ENCODE measurements at regions not wholly inside any gene's neighbourhood (a gene's known extent, or its start where the extent isn't known, plus 50 kb on each side); places are given as distances from the start of the nearest gene placed in this dataset.

- H3K36me3 ChIP-seq (ENCODE audit: insufficient read depth, low read length), result no peaks in the 10 kb centered on the region
- no peak overlapping the region for H3K4me2 ChIP-seq (ENCODE audit: low read length)
- TF ChIP-seq EZH2 (IDR thresholded peaks at IDR 0.05; ENCODE audit: borderline replicate concordance, low read length) (no peak), CTCF (IDR thresholded peaks at IDR 0.05; ENCODE audit: low read length) (no peak)
These were observed 76.6 kb downstream of the RPL10L start for GRCh38 chr14:46574978-46575375.

GRCh38 chr14:46574221-46574977 lies 77.2 kb downstream of the RPL10L start:
- Histone ChIP-seq H3K27me3 (ENCODE audit: insufficient read depth, low read length) (no peaks in the 10 kb centered on the region), H3K79me2 (ENCODE audit: insufficient read depth, low read length) (no peaks in the 10 kb centered on the region), H3K27ac (ENCODE audit: low read depth, low read length, poor library complexity, severe bottlenecking) (no peak overlapping the region), H3K4me2 (ENCODE audit: low read length) (no peak overlapping the region), H3K9me2 (ENCODE audit: low read depth, low read length) (no peaks in the 10 kb centered on the region), H3K4me1 (ENCODE audit: insufficient read depth, low read length, severe bottlenecking) (no peaks in the 10 kb centered on the region), H3K9me3 (ENCODE audit: low read length) (no peaks in the 10 kb centered on the region), H3K4me3 (ENCODE audit: low read depth, low read length, poor library complexity, severe bottlenecking) (no peak overlapping the region), H3F3A (ENCODE audit: insufficient read depth, low read length) (no peaks in the 10 kb centered on the region), H3K9ac (ENCODE audit: low read length) (no peak overlapping the region), H2AFZ (ENCODE audit: low read length) (no peak overlapping the region), H3K36me3 (ENCODE audit: insufficient read depth, low read length) (no peaks in the 10 kb centered on the region), H4K20me1 (ENCODE audit: insufficient read depth, low read length) (no peaks in the 10 kb centered on the region)
- TF ChIP-seq EZH2 (IDR thresholded peaks at IDR 0.05; ENCODE audit: borderline replicate concordance, low read length), result no peak
- TF ChIP-seq CTCF (IDR thresholded peaks at IDR 0.05; ENCODE audit: low read length), result no peak

More at GRCh38 chr14:46574978-46575375, 76.6 kb downstream of the RPL10L start:
- no peak overlapping the region for H3K9ac ChIP-seq (ENCODE audit: low read length)
- H3K4me1 ChIP-seq (ENCODE audit: insufficient read depth, low read length, severe bottlenecking), result no peaks in the 10 kb centered on the region
- H3F3A ChIP-seq (ENCODE audit: insufficient read depth, low read length), result no peaks in the 10 kb centered on the region
- no peak overlapping the region for H3K4me3 ChIP-seq (ENCODE audit: low read depth, low read length, poor library complexity, severe bottlenecking)
- no peaks in the 10 kb centered on the region for H3K9me3 ChIP-seq (ENCODE audit: low read length)
- H3K27me3 ChIP-seq (ENCODE audit: insufficient read depth, low read length), result no peaks in the 10 kb centered on the region
- H4K20me1 ChIP-seq (ENCODE audit: insufficient read depth, low read length), result no peaks in the 10 kb centered on the region
- no peaks in the 10 kb centered on the region for H3K9me2 ChIP-seq (ENCODE audit: low read depth, low read length)
- H3K27ac ChIP-seq (ENCODE audit: low read depth, low read length, poor library complexity, severe bottlenecking), result no peak overlapping the region
- no peak overlapping the region for H2AFZ ChIP-seq (ENCODE audit: low read length)
- no peaks in the 10 kb centered on the region for H3K79me2 ChIP-seq (ENCODE audit: insufficient read depth, low read length)

GRCh38 chr14:46573498-46573897 lies 78.1 kb downstream of the RPL10L start:
- no peaks in the 10 kb centered on the region for H3K9me3 ChIP-seq (ENCODE audit: low read length)
- H3K27ac ChIP-seq (ENCODE audit: low read depth, low read length, poor library complexity, severe bottlenecking), result no peak overlapping the region
- H3K79me2 ChIP-seq (ENCODE audit: insufficient read depth, low read length), result no peaks in the 10 kb centered on the region
- no peak overlapping the region for H3K4me3 ChIP-seq (ENCODE audit: low read depth, low read length, poor library complexity, severe bottlenecking)
- H3K9me2 ChIP-seq (ENCODE audit: low read depth, low read length), result no peaks in the 10 kb centered on the region
- H2AFZ ChIP-seq (ENCODE audit: low read length), result no peak overlapping the region
- H3K9ac ChIP-seq (ENCODE audit: low read length), result no peak overlapping the region
- no peaks in the 10 kb centered on the region for H3K36me3 ChIP-seq (ENCODE audit: insufficient read depth, low read length)
- no peak for TF ChIP-seq EZH2 (IDR thresholded peaks at IDR 0.05; ENCODE audit: borderline replicate concordance, low read length)
- no peak for TF ChIP-seq CTCF (IDR thresholded peaks at IDR 0.05; ENCODE audit: low read length)
- H3F3A ChIP-seq (ENCODE audit: insufficient read depth, low read length), result no peaks in the 10 kb centered on the region
- H3K4me1 ChIP-seq (ENCODE audit: insufficient read depth, low read length, severe bottlenecking), result no peaks in the 10 kb centered on the region
- H3K27me3 ChIP-seq (ENCODE audit: insufficient read depth, low read length), result no peaks in the 10 kb centered on the region
- H4K20me1 ChIP-seq (ENCODE audit: insufficient read depth, low read length), result no peaks in the 10 kb centered on the region
- H3K4me2 ChIP-seq (ENCODE audit: low read length), result no peak overlapping the region

Measured in OCI-LY1 (cell line).